NOMO-1 treated with dmso at 0.1 percent for 144 hours (cell line): ENCODE measurements at regions not wholly inside any gene's neighbourhood (a gene's known extent, or its start where the extent isn't known, plus 50 kb on each side); places are given as distances from the start of the nearest gene placed in this dataset.
"Not testable (repeated sequence)": the region's sequence is repeated elsewhere in the genome, so short reads cannot be mapped to it uniquely, and the experiment has no call there.

ENCODE experiments used
- DNase-seq: peaks from one replicate; lab custom pipeline; 2025; ENCODE audit not compliant: unreplicated experiment; lab: John Stamatoyannopoulos, UW

DNA sequence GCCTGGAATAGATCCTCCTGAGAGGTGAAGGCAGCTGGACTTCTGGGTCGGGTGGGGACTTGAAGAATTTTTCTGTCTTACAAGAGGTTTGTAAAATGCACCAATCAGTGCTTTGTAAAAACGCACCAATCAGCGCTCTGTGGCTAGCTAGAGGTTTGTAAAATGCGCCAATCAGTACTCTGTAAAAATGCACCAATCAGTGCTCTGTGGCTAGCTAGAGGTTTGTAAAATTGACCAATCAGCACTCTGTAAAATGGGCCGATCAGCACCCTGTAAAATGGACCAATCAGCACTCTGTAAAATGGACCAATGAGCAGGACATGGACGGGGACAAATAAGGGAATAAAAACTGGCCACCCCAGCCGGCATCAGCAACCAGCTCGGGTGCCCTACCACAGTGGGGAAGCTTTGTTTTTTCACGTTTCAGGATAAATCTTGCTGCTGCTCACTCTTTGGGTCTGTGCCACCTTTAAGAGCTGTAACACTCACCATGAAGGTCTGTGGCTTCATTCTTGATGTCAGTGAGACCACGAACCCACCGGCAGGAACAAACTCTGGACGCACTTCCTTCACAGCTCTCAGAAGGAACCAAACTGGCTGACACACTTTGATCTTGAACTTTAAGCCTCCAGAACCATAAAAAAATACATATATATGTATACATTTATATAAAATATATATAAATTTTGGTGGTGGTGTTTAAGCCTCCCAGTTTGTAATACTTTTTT is 197.8 kb upstream of the SLCO3A1 start:
- not testable (repeated sequence) for DNase-seq

GRCh38 chr15:91660174-91660649 is 193.3 kb upstream of the SLCO3A1 start:
- no peak for DNase-seq

- DNase-seq: no peak
These were observed 189.2 kb upstream of the SLCO3A1 start for GRCh38 chr15:91664224-91664836.

GRCh38 chr15:91665212-91665611 is 188.3 kb upstream of the SLCO3A1 start:
- no peak for DNase-seq

DNA sequence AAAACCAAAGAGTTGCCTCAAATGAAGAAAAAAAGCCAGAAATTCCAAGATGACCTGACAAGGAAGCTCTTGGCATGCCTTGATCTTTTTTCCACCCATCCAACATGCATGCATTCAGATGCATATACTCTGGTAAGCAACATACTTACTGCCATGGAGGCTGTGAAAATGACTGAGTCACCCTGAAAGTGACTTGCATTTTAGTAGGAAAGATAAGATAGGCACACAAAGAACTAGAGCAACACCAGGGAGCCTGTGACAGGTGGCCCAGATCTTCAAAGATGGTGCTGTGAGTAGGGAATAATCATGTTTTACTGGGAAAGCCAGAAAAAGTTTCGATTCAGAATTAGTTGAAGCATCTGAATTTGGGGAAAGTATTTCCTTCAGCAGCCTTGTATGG is 185.1 kb upstream of the SLCO3A1 start:
- DNase-seq: no peak

DNA sequence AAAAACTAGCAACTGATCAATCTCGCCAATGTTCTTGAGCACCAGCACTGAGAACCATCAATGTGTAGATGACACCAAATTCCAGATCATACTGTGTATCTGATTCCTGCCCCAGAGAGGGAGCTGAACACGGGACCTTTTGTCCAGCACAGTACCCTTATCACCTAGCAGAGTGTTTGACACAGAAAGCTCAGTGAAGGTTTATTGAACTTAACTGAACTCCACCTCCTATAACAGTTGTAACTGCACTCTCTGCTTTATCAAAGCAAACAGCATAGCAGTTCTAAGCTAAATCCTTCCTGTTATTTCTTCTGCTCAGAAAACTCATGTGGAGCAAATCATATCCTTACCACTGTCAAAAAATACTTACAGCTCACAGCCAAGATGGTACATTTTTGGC is 183.4 kb upstream of the SLCO3A1 start:
- DNase-seq: no peak

- DNase-seq: no peak
These were observed 175.5 kb upstream of the SLCO3A1 start for GRCh38 chr15:91678003-91678402.

DNA sequence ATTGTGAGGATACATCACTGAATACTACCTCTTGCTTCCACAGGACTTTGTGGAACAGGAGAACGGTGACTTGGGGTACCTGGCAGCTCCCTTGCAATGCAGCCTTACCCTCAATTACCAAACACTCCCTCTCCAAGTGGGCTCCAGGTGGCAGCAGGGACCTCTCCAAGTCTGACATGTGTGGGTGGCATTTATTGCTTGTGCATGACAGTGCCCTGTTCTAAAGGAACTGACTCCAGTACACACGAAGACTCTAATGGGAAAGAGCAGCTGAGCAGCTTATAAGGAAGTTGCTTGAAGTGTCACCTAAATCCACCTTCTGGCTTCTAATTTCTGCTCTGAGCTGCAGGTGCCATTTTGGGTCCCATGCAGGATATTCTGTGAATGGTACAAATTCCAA is 174.1 kb upstream of the SLCO3A1 start:
- DNase-seq: no peak

GRCh38 chr15:91685436-91685835 is 168.1 kb upstream of the SLCO3A1 start:
- DNase-seq: no peak

DNA sequence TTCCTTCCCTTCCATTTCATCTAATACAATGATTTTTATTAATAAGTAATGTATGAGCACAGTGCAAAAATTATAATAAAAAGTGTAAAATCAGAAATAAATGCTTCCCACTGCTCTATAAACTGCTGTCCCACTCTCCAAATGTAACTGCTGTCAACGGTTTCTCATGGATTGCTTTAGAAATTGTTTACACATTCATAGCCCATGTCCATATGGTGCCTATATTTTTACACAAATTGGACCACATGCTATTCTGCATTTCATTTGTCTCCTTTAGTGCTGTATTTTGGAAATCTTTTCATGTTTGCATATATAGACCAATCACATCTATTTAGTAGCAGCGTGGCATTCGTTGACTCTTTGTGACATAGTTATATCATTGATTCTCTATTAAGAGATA is 164.7 kb upstream of the SLCO3A1 start:
- DNase-seq: no peak

DNA sequence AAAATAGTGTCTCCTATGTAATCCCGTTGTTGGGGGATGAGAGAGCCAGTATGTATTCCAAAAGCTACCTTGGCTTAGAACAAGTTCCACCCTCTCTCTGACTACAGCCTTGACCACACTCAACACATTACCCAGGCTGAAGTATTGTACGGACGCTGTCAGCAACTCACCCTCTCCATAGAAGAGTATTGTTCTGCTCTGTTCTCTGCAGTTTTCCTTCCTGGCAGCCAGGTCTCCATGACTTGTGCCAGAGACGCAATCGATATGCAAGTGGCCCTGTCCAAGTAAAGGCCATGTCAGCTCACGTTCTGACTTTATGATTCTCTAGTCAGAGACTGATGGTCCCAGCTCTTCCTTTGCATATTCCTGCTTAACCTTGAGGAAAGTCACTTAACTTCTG is 164.1 kb upstream of the SLCO3A1 start:
- DNase-seq: no peak

DNA sequence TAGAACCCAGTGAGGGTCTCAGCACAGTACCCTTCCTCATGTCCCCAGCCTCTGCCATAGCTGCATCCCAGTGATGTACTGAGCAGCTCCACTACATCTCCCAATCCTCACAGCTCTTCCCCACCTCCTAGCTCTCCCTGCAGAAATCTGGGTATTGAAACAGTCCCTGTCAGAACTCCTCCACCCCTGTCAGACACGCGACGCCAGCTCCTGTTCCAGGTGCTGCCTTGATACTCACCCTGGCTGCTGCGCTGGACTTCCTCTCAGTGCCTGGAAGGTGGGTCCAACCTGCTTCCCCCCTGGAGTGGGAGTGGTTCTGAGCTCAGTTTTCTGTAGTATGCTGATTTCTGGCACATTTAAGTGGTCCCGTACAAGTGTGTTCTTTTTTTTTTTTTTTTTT is 160.9 kb upstream of the SLCO3A1 start:
- DNase-seq: no peak

DNA sequence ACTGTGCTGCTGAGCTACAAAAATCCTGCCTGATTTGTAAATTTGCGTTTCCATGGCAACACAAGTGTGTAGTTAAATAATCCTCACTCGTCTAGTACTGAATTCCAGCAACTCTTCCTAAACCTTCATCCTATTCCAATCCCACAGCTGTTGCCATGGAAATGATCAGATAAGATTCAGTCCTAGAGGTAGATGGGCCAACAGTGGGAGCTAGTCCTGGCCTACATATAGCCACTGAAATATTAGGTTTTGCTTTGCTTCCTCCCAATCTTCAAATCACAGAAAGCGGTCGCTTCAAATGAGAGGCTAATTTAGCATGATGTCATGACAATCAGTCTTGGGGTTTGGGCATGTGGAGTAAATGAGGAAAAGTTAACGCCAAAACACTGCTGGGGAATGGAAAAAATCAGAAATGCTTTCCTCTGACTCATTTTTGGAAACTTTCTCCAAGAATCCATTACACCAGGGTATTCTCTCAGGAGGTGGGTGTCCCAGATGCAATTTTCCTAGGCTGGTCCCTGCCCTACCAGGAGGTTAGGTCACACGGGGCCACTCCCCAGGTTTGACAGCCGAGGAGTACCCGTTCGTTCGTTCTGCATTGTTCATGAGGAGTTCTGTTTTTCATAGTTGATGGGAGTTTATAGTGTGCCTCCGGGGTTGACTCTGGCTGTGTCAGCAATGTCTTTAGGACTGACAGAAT is 159.2 kb upstream of the SLCO3A1 start:
- DNase-seq: no peak

DNA sequence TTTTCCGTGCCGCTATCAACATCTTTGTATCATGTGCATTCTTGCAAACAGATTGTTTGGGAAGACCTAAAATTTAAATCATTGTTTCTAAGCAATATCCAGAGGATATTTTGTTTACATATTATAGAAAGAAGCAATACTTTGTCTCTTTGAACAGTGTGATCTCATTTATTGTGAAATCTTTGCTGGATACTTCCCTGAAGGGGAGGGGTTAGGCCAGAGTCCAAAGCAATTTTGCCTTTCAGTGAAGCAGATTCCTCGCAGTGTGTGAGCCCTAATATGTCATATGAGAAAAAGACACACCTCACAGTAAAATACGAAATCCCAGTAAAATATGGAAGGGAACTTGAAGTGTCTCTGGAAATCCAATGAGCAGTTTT is 158.7 kb upstream of the SLCO3A1 start:
- no peak for DNase-seq

GRCh38 chr15:91695799-91696198 is 157.7 kb upstream of the SLCO3A1 start:
- DNase-seq: no peak

GRCh38 chr15:91696981-91697380 is 156.5 kb upstream of the SLCO3A1 start:
- DNase-seq: no peak

- no peak for DNase-seq
These were observed 155.3 kb upstream of the SLCO3A1 start for GRCh38 chr15:91698241-91698640.

- no peak for DNase-seq
These were observed 153.8 kb upstream of the SLCO3A1 start for GRCh38 chr15:91699741-91700140.

GRCh38 chr15:91703274-91703673 is 150.2 kb upstream of the SLCO3A1 start:
- no peak for DNase-seq

DNA sequence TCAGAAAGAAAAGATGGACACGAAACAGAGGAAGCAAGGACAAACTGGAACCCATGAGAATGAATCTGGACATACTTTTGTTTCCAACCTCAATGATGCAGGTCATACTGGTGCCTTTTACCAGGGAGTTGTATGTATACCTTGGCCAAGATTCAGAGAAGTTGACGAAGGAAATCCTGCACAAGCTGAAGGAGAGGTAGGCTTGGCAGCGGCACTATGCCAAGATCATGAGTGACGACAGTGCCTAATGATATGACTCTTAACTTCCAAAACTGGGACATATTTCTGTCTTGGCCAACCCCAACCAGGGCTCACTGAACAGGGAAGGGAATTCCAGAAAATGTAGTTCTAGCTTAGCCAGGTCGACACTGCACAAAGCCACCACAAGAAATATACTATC is 149.2 kb upstream of the SLCO3A1 start:
- DNase-seq: no peak

DNA sequence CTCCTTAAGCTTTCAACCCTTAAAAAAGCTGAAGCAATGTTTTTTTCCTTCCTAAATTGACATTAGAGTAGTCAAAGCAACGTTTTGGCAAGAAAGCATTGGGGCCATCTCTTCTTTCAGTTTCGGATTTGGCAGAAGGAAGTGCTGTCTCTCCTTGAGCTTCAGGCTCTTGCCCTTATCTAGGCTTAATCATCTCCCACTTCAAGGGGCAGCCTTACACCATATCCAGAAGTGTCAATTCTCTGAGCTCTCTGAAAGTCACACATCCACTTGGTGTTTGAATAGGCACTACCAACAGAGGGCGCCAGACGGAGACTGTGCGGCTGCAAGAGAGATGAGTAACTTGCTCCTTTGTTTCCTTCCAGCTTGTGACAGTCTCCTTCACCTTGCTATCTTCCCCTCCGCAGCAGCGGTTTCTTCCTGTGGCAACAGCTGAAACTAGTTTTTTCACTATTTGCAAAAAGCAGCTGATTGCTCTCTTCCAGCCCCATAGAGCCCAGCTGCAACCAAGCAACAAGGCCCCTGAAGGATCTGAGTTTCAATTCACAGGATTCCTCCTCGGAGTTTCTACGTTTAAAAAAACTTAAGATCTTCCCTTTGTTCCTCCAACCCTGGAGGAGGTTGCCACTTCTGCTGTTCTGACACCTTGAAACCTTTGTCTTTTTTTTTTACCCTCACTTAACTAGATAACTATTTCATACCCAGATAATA is 147.0 kb upstream of the SLCO3A1 start:
- DNase-seq: peak; percentile 78
